ENCODE measurements at regions not wholly inside any gene's neighbourhood (a gene's known extent, or its start where the extent isn't known, plus 50 kb on each side); places are given as distances from the start of the nearest gene placed in this dataset.
"Not testable (repeated sequence)": the region's sequence is repeated elsewhere in the genome, so short reads cannot be mapped to it uniquely, and the experiment has no call there.

- TF ChIP-seq NR2F2 (IDR thresholded peaks at IDR 0.05) (no peak), ATF3 (IDR thresholded peaks at IDR 0.05) (no peak), EGR1 (IDR thresholded peaks at IDR 0.05; ENCODE audit: low read depth in 2 of 2) (no peak), FOXA2 (IDR thresholded peaks at IDR 0.05) (no peak), CTCF (IDR thresholded peaks at IDR 0.05; ENCODE audit: low read depth, low read length, missing input control) (no peak)
Measured at GRCh38 chr9:94026816-94027215, 57.4 kb upstream of the PTPDC1 start (continued).

- H3K4me3 ChIP-seq (ENCODE audit: low read depth in 1 of 3, low read length in 3 of 3); H3K9me3 ChIP-seq (ENCODE audit: control insufficient read depth in 4 of 4, low read length in 3 of 4); H3K27ac ChIP-seq (ENCODE audit: low read depth in 1 of 2, low read length in 2 of 2); H3K4me1 ChIP-seq (ENCODE audit: control insufficient read depth in 4 of 4, insufficient read depth in 4 of 4, low read length in 3 of 4); DNase-seq (ENCODE audit: low spot score); H3K36me3 ChIP-seq (ENCODE audit: control insufficient read depth in 4 of 4, insufficient read depth in 3 of 4, low read depth in 1 of 4, low read length in 3 of 4); H3K27me3 ChIP-seq (ENCODE audit: control insufficient read depth in 4 of 4, insufficient read depth in 4 of 4, low read length in 3 of 4); H3K9ac ChIP-seq (ENCODE audit: low read depth in 1 of 2, low read length in 2 of 2): not testable (repeated sequence)
Measured at GRCh38 chr9:94022476-94022875, 61.8 kb upstream of the PTPDC1 start.

- not testable (repeated sequence) for H3K4me1 ChIP-seq (ENCODE audit: control insufficient read depth in 4 of 4, insufficient read depth in 4 of 4, low read length in 3 of 4); H3K27ac ChIP-seq (ENCODE audit: low read depth in 1 of 2, low read length in 2 of 2); DNase-seq (ENCODE audit: low spot score); H3K4me3 ChIP-seq (ENCODE audit: low read depth in 1 of 3, low read length in 3 of 3); H3K9ac ChIP-seq (ENCODE audit: low read depth in 1 of 2, low read length in 2 of 2); H3K36me3 ChIP-seq (ENCODE audit: control insufficient read depth in 4 of 4, insufficient read depth in 3 of 4, low read depth in 1 of 4, low read length in 3 of 4); H3K9me3 ChIP-seq (ENCODE audit: control insufficient read depth in 4 of 4, low read length in 3 of 4); H3K27me3 ChIP-seq (ENCODE audit: control insufficient read depth in 4 of 4, insufficient read depth in 4 of 4, low read length in 3 of 4)
- WGBS: no CpG with 5 or more reads among the region's 2 CpGs
Measured at GRCh38 chr9:94020836-94021235, 63.4 kb upstream of the PTPDC1 start.

GRCh38 chr9:94018628-94019027 lies 63.5 kb upstream of the BARX1 start:
- DNase-seq (ENCODE audit: low spot score): no peak
- no peaks in the 10 kb centered on the region for H3K36me3 ChIP-seq (ENCODE audit: control insufficient read depth in 4 of 4, insufficient read depth in 3 of 4, low read depth in 1 of 4, low read length in 3 of 4)
- H3K27ac ChIP-seq (ENCODE audit: low read depth in 1 of 2, low read length in 2 of 2): no peak overlapping the region
- no peaks in the 10 kb centered on the region for H3K9me3 ChIP-seq (ENCODE audit: control insufficient read depth in 4 of 4, low read length in 3 of 4)
- no peak overlapping the region for H3K4me3 ChIP-seq (ENCODE audit: low read depth in 1 of 3, low read length in 3 of 3)
- WGBS: 43% methylated on average over 2 of the region's 2 CpGs
- TF ChIP-seq ATF3 (IDR thresholded peaks at IDR 0.05) (no peak), RXRA (IDR thresholded peaks at IDR 0.05) (peak in 1 of 2 donors; percentile 5)
- H3K4me1 ChIP-seq (ENCODE audit: control insufficient read depth in 4 of 4, insufficient read depth in 4 of 4, low read length in 3 of 4): no peaks in the 10 kb centered on the region
- no peak overlapping the region for H3K9ac ChIP-seq (ENCODE audit: low read depth in 1 of 2, low read length in 2 of 2)
- H3K27me3 ChIP-seq (ENCODE audit: control insufficient read depth in 4 of 4, insufficient read depth in 4 of 4, low read length in 3 of 4): no peaks in the 10 kb centered on the region

GRCh38 chr9:94017939-94018531 lies 62.9 kb upstream of the BARX1 start:
- DNase-seq (ENCODE audit: low spot score): no peak
- TF ChIP-seq NR2F2 (IDR thresholded peaks at IDR 0.05) (no peak), ZBTB33 (IDR thresholded peaks at IDR 0.05) (no peak), MAX (IDR thresholded peaks at IDR 0.05) (no peak), HNF4A (conservative IDR thresholded peaks at IDR 0.05) (no peak), FOXA2 (IDR thresholded peaks at IDR 0.05) (no peak)
- Histone ChIP-seq H3K9me3 (ENCODE audit: control insufficient read depth in 4 of 4, low read length in 3 of 4) (no peaks in the 10 kb centered on the region), H3K36me3 (ENCODE audit: control insufficient read depth in 4 of 4, insufficient read depth in 3 of 4, low read depth in 1 of 4, low read length in 3 of 4) (no peaks in the 10 kb centered on the region), H3K27ac (ENCODE audit: low read depth in 1 of 2, low read length in 2 of 2) (no peak overlapping the region), H3K4me1 (ENCODE audit: control insufficient read depth in 4 of 4, insufficient read depth in 4 of 4, low read length in 3 of 4) (no peaks in the 10 kb centered on the region), H3K9ac (ENCODE audit: low read depth in 1 of 2, low read length in 2 of 2) (no peak overlapping the region), H3K27me3 (ENCODE audit: control insufficient read depth in 4 of 4, insufficient read depth in 4 of 4, low read length in 3 of 4) (no peaks in the 10 kb centered on the region), H3K4me3 (ENCODE audit: low read depth in 1 of 3, low read length in 3 of 3) (no peak overlapping the region)
- 91% methylated on average over 3 of the region's 3 CpGs for WGBS

Measured in liver (tissue), 8 donors.